IMR-90 (cell line): ENCODE measurements at regions not wholly inside any gene's neighbourhood (a gene's known extent, or its start where the extent isn't known, plus 50 kb on each side); places are given as distances from the start of the nearest gene placed in this dataset.

Experiments
- ATAC-seq: fragments of 200-7000 bp; cut with Tn5 transposase; 2 replicates; pipeline ENCODE4 v1.9.1; 2020; ENCODE audit warnings: low read depth, mild to moderate bottlenecking, moderate library complexity
- BruUV-seq: library from RNA; stranded (reverse); fragments of 400-500 nt; replicated peaks from 2 replicates; lab custom pipeline; 2021; lab: Mats Ljungman, UMichigan
- CTCF ChIA-PET: fragments of 300-600 bp; formaldehyde crosslinking; extraction: SDS; loops from one replicate; lab custom pipeline; 2021; ENCODE audit warnings: antibody characterized with exemption; lab: Yijun Ruan, JAX
- POLR2A ChIA-PET: fragments of 300-600 bp; sonication (Branson Sonifier 250); formaldehyde crosslinking; loops from one replicate; lab custom pipeline; 2022; ENCODE audit warnings: antibody characterized with exemption; ENCODE audit not compliant: unreplicated experiment; lab: Charles Lee
- DNase-seq: peaks from one replicate; pipeline ENCODE4 v3.0.0; 2013
- H2AFZ ChIP-seq: replicated peaks from 2 replicates; pipeline ENCODE3; 2013; ENCODE audit warnings: low read length, mild to moderate bottlenecking; ENCODE audit not compliant: poor library complexity
- H2AK5ac ChIP-seq: 2 replicates; pipeline ENCODE4 v1.6.1; 2013; ENCODE audit warnings: low read depth, low read length, inconsistent platforms
- H2AK9ac ChIP-seq: replicated peaks from 2 replicates; pipeline ENCODE3; 2013; ENCODE audit warnings: mild to moderate bottlenecking, low read depth, low read length, moderate library complexity; ENCODE audit not compliant: poor library complexity
- H2BK120ac ChIP-seq: 2 replicates; pipeline ENCODE4 v1.6.1; 2013; ENCODE audit warnings: low read depth, low read length, inconsistent platforms
- H2BK15ac ChIP-seq: 3 replicates; pipeline ENCODE4 v1.6.1; 2013; ENCODE audit warnings: low read depth, low read length, inconsistent platforms
- H2BK20ac ChIP-seq: 2 replicates; pipeline ENCODE4 v1.6.1; 2013; ENCODE audit warnings: low read depth, mild to moderate bottlenecking, inconsistent platforms, low read length, moderate library complexity
- H2BK5ac ChIP-seq: 2 replicates; pipeline ENCODE4 v1.6.1; 2013; ENCODE audit warnings: mild to moderate bottlenecking, low read depth, low read length, inconsistent platforms; ENCODE audit not compliant: poor library complexity, severe bottlenecking
- H3K14ac ChIP-seq: replicated peaks from 2 replicates; pipeline ENCODE4 v1.6.1; 2013; ENCODE audit warnings: low read depth, low read length, inconsistent platforms
- H3K18ac ChIP-seq: 2 replicates; pipeline ENCODE4 v1.6.1; 2013; ENCODE audit warnings: low read depth, low read length, control low read depth
- H3K23ac ChIP-seq: 2 replicates; pipeline ENCODE4 v1.6.1; 2013; ENCODE audit warnings: low read depth, low read length, inconsistent platforms
- H3K27ac ChIP-seq: 2 replicates; pipeline ENCODE4 v1.5.1; 2013; ENCODE audit warnings: mild to moderate bottlenecking, control low read depth, low read length; ENCODE audit not compliant: insufficient read depth
- H3K27me3 ChIP-seq: 2 replicates; pipeline ENCODE4 v1.6.1; 2013; ENCODE audit warnings: low read length; ENCODE audit not compliant: control insufficient read depth, insufficient read depth
- H3K36me3 ChIP-seq: 2 replicates; pipeline ENCODE4 v1.6.1; 2013; ENCODE audit warnings: low read length, mixed read lengths; ENCODE audit not compliant: control insufficient read depth, insufficient read depth
- H3K4ac ChIP-seq: 2 replicates; pipeline ENCODE4 v1.6.1; 2013; ENCODE audit warnings: low read depth, low read length, inconsistent platforms
- H3K4me1 ChIP-seq: 2 replicates; pipeline ENCODE4 v1.6.1; 2013; ENCODE audit warnings: low read length, mixed read lengths; ENCODE audit not compliant: control insufficient read depth, insufficient read depth
- H3K4me2 ChIP-seq: 2 replicates; pipeline ENCODE4 v1.6.1; 2013; ENCODE audit warnings: low read depth, mild to moderate bottlenecking, control low read depth, low read length, moderate library complexity
- H3K4me3 ChIP-seq: 2 replicates; pipeline ENCODE4 v1.5.1; 2013; ENCODE audit warnings: low read depth, mild to moderate bottlenecking, control low read depth, low read length, moderate library complexity; ENCODE audit not compliant: insufficient read depth
- H3K56ac ChIP-seq: 2 replicates; pipeline ENCODE4 v1.6.1; 2013; ENCODE audit warnings: low read length, inconsistent platforms; ENCODE audit not compliant: insufficient read depth; ENCODE audit errors: extremely low read depth
- H3K79me1 ChIP-seq, 2 experiments: 2 replicates each; pipeline ENCODE4 v1.6.1; 2013; ENCODE audit warnings: low read length in 2 of 2, inconsistent platforms in 1 of 2, low read depth in 1 of 2
- H3K9ac ChIP-seq: 2 replicates; pipeline ENCODE4 v1.6.1; 2013; ENCODE audit warnings: low read depth, low read length, control low read depth
- H3K9me1 ChIP-seq: 2 replicates; pipeline ENCODE4 v1.6.1; 2013; ENCODE audit warnings: low read length, inconsistent platforms; ENCODE audit not compliant: insufficient read depth
- H3K9me3 ChIP-seq: 2 replicates; pipeline ENCODE4 v1.6.1; 2013; ENCODE audit warnings: low read length; ENCODE audit not compliant: control insufficient read depth, insufficient read depth
- H4K20me1 ChIP-seq: 2 replicates; pipeline ENCODE4 v1.6.1; 2013; ENCODE audit warnings: low read length, inconsistent platforms; ENCODE audit not compliant: insufficient read depth
- H4K5ac ChIP-seq: 2 replicates; pipeline ENCODE4 v1.6.1; 2013; ENCODE audit warnings: mild to moderate bottlenecking, low read depth, low read length, control low read depth
- H4K8ac ChIP-seq, 2 experiments: 2 replicates each; pipeline ENCODE4 v1.6.1; 2013; ENCODE audit warnings: low read depth in 2 of 2, low read length in 2 of 2, control low read depth in 1 of 2, inconsistent platforms in 1 of 2
- H4K91ac ChIP-seq: 2 replicates; pipeline ENCODE4 v1.6.1; 2013; ENCODE audit warnings: low read depth, low read length, inconsistent platforms; ENCODE audit not compliant: insufficient read depth
- BHLHE40 ChIP-seq: fragments of 150-350 bp; IDR thresholded peaks from 2 replicates; pipeline ENCODE4 v1.6.1; 2016; ENCODE audit warnings: mild to moderate bottlenecking, low read depth, low read length
- CEBPB ChIP-seq: IDR thresholded peaks from 2 replicates; pipeline ENCODE4 v1.6.1; 2012; ENCODE audit warnings: low read depth, low read length, improper control_type of control experiment
- CHD1 ChIP-seq: IDR thresholded peaks from 2 replicates; pipeline ENCODE4 v1.6.1; 2012; ENCODE audit warnings: low read depth, low read length, improper control_type of control experiment
- FOS ChIP-seq: fragments of 150-350 bp; IDR thresholded peaks from 2 replicates; pipeline ENCODE4 v1.6.1; 2016; ENCODE audit warnings: low read depth, low read length
- MAFK ChIP-seq: IDR thresholded peaks from 2 replicates; pipeline ENCODE4 v1.6.1; 2012; ENCODE audit warnings: low read depth, low read length, improper control_type of control experiment
- MXI1 ChIP-seq: IDR thresholded peaks from 2 replicates; pipeline ENCODE4 v1.6.1; 2012; ENCODE audit warnings: low read depth, mild to moderate bottlenecking, low read length, moderate library complexity, borderline replicate concordance
- NFE2L2 ChIP-seq: fragments of 150-350 bp; IDR thresholded peaks from 2 replicates; pipeline ENCODE4 v1.6.1; 2016; ENCODE audit warnings: low read depth, mild to moderate bottlenecking, low read length
- POLR2A ChIP-seq: IDR thresholded peaks from 2 replicates; pipeline ENCODE4 v1.6.1; 2012; ENCODE audit warnings: mild to moderate bottlenecking, low read depth, low read length
- RCOR1 ChIP-seq: IDR thresholded peaks from 2 replicates; pipeline ENCODE4 v1.6.1; 2012; ENCODE audit warnings: mild to moderate bottlenecking, low read length, improper control_type of control experiment; ENCODE audit not compliant: insufficient replicate concordance
- RFX5 ChIP-seq: IDR thresholded peaks from 2 replicates; pipeline ENCODE4 v1.8.0; 2012; ENCODE audit warnings: low read depth, mild to moderate bottlenecking, low read length, moderate library complexity
- WGBS, 2 experiments: methylation state at CpG; one replicate each; pipeline versions ENCODE4 v1.1.5 to v1.1.7; 2013; ENCODE audit warnings: missing lambda C conversion rate in 2 of 2; ENCODE audit not compliant: insufficient read length in 1 of 2; ENCODE audit errors: extremely low coverage in 2 of 2; 5-methylcytosine and 5-hydroxymethylcytosine counted together
- dilution Hi-C: fragments of 300-500 bp; cut with HindIII; formaldehyde crosslinking; loops from one replicate; pipeline ENCODE4 v1.14.3; 2018; ENCODE audit warnings: low sequenced_read_pairs; ENCODE audit not compliant: unreplicated experiment
- in situ Hi-C: fragments of 300-500 bp; cut with MboI; formaldehyde crosslinking; loops from 3 replicates; pipeline ENCODE4 v1.14.3; 2019; ENCODE audit warnings: low sequenced_read_pairs, inconsistent platforms, mixed read lengths
- intact Hi-C: fragments of 100-400 bp; cut with micrococcal nuclease; formaldehyde crosslinking; loops from 2 replicates; pipeline ENCODE4 v1.10.0; 2022
- TF ChIP-seq, protein P1 (sequence below): fragments of 150-350 bp; IDR thresholded peaks from 2 replicates; pipeline ENCODE4 v1.6.1; 2016; ENCODE audit warnings: low read depth, mild to moderate bottlenecking, low read length, moderate library complexity, borderline replicate concordance
- TF ChIP-seq, protein P2 (sequence below): fragments of 150-350 bp; IDR thresholded peaks from 2 replicates; pipeline ENCODE4 v1.6.1; 2017; ENCODE audit warnings: mild to moderate bottlenecking, antibody characterized with exemption, low read length, low read depth

DNA sequence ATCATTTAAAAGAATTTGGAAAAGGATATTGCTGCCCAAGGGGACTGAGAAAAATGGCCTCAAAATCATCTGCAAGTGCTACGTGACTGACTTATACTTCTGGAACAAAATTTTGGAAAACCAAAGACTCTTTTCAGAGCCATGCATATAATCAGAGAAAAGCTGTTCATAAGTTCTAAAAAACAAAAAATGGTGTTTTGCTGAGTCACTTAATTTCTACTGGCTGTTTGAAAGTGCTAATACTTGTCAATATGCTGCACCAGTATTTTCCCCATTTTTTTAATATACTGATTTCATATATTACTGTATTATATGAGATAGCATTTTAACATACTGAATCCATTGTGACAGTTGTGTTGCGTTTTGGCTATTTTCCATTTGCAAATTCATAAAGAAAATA, 61.5 kb upstream of the ZMAT1 start:
- Histone ChIP-seq H2BK120ac (no peak overlapping the region), H2AFZ (no peak overlapping the region), H2BK5ac (no peak overlapping the region), H3K23ac (no peak overlapping the region), H4K91ac (no peak overlapping the region), H4K8ac (no peak overlapping the region), H2AK9ac (no peak overlapping the region), H3K27ac (no peak overlapping the region), H4K5ac (no peak overlapping the region), H3K79me1 (no peaks in the 10 kb centered on the region), H3K14ac (no peak overlapping the region), H3K9me1 (no peaks in the 10 kb centered on the region), H2AK5ac (no peak overlapping the region), H3K56ac (no peak overlapping the region), H3K4me1 (no peaks in the 10 kb centered on the region), H3K18ac (no peak overlapping the region), H3K27me3 (peaks cover 2% of the 10 kb centered on the region), H3K9ac (no peak overlapping the region), H2BK20ac (no peak overlapping the region), H3K4ac (no peak overlapping the region), H4K20me1 (no peaks in the 10 kb centered on the region), H3K4me3 (no peak overlapping the region), H3K9me3 (no peaks in the 10 kb centered on the region), H3K4me2 (no peak overlapping the region), H2BK15ac (no peak overlapping the region), H3K36me3 (no peaks in the 10 kb centered on the region)
- intact Hi-C loops (no loop called here), dilution Hi-C loops (no loop called here), in situ Hi-C loops (no loop called here)
- ChIA-PET CTCF (interaction anchor here (0.7 kb wide), 1 partner anchor 46 kb away, joined by 3 read pairs; no protein-coding TSS in a partner anchor), POLR2A (no interaction called here)
- BruUV-seq, result no TSS peak
- DNase-seq, result no peak
- TF ChIP-seq CEBPB (no peak), MXI1 (no peak), CHD1 (no peak), POLR2A (no peak), RCOR1 (no peak), BHLHE40 (no peak), FOS (no peak), RFX5 (no peak), MAFK (peak; percentile 44), NFE2L2 (peak; percentile 66)
- TF ChIP-seq, protein P1, sequence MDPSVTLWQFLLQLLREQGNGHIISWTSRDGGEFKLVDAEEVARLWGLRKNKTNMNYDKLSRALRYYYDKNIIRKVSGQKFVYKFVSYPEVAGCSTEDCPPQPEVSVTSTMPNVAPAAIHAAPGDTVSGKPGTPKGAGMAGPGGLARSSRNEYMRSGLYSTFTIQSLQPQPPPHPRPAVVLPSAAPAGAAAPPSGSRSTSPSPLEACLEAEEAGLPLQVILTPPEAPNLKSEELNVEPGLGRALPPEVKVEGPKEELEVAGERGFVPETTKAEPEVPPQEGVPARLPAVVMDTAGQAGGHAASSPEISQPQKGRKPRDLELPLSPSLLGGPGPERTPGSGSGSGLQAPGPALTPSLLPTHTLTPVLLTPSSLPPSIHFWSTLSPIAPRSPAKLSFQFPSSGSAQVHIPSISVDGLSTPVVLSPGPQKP, result no peak
- TF ChIP-seq, protein P2, sequence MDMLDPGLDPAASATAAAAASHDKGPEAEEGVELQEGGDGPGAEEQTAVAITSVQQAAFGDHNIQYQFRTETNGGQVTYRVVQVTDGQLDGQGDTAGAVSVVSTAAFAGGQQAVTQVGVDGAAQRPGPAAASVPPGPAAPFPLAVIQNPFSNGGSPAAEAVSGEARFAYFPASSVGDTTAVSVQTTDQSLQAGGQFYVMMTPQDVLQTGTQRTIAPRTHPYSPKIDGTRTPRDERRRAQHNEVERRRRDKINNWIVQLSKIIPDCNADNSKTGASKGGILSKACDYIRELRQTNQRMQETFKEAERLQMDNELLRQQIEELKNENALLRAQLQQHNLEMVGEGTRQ, result no peak
- no CpG with 5 or more reads among the region's 2 CpGs for WGBS, 2 experiments
- no peak for ATAC-seq
